Activated CD4-positive, alpha-beta T cell treated with anti-CD3 and anti-CD28 coated beads, Interleukin-2, amount 50 U/mL, for 48 hours (primary cell): ENCODE measurements at regions not wholly inside any gene's neighbourhood (a gene's known extent, or its start where the extent isn't known, plus 50 kb on each side); places are given as distances from the start of the nearest gene placed in this dataset.

Source experiments
- DNase-seq, 2 experiments: peaks; one replicate each; pipeline ENCODE4 v3.0.0-alpha.2; 2020

DNA sequence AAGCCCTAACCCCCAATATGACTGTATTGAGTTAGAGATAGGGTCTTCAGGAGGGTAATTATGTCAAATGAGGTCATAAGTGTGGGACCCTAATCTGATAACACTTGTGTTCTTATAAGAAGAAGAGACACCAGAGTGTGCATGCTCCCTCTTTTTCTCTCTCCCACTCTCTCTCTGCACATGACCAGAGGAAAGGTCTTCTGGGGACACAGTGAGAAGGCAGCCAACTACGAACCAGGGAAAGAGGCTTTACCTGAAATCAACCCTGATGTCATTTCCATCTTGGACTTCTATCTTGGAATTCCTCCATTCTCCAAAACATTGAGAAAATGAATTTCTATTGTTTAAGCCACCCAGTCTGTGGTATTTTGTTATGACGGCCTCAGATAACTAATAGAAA, 97.2 kb upstream of the MAD2L1 start:
- DNase-seq, result no peak

DNA sequence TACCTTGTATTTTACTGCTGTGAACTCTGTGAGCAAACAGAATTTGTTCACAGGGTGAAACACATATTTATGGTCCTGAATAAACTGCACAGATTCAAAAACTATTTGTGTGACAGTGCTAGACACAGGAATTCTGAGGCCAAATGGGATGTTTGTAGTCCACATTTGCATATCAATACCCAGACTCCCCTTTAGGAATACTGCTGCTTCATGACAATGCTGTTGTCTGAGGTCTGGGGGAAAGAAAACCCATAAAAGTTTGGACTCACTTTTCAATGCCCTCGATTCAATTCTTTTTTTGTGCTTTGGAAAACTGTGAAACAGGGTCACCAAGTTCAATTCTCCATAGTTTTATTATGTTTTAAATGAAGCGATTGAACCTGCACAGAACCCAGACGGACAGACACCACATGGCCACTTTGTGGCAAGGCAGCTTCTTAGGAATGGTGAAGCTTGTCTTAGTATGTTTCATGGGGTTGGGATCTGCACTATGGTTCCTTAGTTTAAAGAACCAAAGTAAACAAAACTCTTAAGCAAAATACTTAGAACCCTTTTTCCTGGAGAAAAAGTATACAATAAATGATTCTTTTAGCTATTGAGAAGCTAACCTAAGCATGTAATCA, 92.3 kb upstream of the MAD2L1 start:
- no peak for DNase-seq

DNA sequence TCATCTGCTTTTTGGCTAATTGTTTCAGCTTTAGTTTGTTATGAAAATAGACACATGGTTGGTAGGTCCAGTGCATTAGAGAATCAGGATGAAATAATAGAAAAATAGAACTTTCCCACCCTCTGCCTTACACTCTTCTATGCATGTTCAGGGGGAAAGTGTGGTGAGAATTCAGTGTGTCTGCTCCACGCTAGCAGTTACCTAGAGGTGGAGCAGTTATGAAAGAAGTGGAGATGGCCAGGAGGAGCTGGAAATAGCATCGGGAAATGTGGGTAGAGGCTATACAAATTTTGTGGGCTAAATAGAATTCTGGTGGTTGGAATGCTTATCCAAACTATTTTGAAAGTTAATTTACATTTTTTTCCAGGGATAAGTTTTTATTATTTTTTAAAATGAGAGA, 91.4 kb upstream of the MAD2L1 start:
- no peak for DNase-seq

DNA sequence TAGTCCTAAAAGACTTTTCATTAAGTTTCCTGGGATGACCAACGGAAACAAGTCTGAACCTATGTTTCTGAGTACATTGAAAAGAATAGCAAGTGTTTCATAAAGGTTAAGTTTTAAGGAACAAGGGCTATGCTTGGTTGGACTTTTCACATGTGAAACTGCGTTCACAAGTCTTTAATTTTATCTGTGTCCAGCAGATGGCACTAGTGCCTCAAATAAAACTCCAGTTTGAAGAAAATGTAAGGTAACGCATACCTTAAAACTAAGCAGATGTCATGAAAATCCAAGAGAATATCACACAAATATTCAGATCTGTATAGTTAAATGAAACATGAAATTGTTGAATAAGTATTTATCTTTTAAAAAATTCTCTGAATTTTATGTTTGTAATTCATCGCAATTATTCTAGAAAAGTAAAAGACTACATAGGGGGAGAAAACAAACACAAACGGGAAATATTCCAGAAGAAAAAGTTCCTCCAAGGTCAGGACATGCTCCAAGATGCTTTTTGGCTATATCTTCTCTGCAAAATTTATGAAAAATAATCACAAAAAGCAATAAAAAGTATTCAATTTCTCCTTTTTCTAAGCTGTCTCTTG, 89.6 kb upstream of the MAD2L1 start:
- DNase-seq, result no peak

DNA sequence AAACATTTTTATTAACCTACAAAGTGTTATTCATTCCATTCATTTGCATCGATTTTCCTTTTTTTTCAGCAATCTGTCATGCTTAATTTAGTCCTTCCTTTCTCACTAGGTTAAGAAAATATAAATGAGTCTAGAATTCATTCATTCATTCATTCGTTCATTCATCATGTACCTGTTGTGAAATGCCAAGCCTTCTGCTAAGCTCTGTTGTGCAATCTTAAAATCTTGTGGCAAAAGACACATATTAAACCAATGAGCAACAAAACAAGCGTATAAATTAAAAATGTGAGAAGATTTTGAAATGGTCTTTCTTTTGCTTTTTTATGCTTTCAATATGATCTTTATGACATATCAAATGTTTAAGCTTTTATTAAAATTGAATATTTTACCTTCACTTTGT, 88.6 kb upstream of the MAD2L1 start:
- no peak for DNase-seq

DNA sequence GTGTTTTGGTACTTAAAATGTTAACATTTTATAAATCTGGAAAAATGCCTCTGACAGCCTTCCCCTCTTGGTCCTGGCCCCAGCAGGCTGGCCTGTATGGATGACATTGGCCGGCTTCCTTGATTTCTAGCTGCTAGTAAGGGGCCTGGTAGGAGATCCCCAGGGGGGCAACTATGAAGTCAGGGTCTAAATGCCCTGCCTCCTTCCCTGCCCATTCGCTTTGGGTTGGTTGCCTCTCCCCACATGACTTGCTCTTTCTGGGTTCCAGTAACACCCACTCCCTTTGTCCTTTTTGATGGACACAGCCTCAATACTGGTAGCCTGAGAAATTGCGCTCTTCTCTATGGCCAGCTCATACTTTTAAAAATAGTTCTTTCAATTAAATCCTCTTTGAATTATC, 78.0 kb upstream of the MAD2L1 start:
- no peak for DNase-seq

DNA sequence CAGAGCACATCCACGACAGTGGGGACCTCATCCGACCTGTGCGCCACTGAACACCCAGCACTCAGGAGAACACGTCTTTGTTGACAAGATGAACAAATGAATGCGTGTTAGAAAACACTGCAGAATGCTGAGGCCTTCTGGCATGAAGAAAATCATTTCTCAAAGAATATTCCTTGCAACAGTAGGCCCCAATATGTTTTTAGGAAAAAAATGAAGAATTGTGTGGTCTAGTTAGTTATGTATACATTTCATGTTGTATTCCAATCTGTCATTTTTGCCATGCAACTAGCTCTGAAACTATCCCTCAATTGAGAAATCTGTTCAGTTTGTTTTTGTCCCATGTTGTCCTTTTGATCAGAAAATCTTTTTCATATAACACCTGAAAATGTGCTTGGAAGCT, 77.4 kb upstream of the MAD2L1 start:
- no peak for DNase-seq

DNA sequence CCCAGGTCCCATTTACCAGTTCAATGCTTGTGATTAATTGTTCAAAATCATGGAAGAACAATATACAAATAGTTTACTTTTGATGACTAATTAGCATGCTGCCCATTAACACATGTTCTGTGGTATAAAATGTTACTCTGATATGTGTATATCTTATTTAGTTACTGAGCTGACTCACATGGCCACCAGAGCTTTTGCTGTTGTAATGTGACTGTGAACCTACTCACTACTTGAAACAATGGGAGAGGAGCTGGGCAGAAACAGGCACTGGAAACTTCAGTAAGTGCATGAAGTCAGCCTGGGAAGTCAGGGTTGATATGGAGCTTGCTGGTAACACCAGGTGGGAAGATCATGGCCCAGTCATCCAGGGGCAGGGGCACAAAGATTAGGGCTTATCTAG, 72.7 kb upstream of the MAD2L1 start:
- DNase-seq, result no peak

DNA sequence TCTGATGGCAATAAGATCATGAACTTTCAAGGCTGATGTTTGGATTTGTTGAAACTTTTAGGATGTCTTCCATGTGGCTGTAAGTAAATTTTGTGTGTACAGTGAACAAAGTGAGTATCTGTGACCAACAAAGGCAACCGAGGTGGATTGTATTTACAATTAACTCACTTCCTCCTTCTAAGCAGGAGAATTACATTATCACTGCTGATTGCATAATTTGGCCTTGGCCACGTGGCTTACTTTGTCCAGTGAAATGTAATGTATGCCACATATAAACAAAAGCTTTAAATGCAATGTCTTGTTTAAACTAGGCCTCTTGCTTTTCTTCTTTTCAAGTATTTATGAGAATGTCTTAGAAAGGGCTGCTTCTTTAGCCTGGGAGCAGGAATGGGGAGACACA, 66.3 kb upstream of the MAD2L1 start:
- no peak for DNase-seq

DNA sequence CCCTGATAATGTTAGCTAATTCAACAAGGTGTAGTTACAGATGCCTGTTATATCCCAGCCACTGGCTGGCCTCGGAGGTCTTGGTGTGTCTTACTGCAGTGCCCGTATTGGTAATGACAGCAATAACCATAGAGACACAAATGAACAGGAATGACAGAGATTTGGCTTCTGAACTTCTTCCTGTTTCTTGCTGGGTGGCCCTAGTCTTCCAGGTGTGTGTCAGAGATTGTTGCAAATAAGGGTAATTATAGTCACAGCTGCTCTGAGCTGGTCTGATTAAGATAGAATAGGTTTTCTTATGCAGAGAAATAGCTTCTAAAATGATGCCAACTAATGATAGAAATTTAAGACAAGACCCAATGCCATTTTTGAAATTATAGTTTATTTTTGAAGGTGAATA, 64.1 kb upstream of the MAD2L1 start:
- no peak for DNase-seq
